Lung (tissue), 11 donors: ENCODE measurements at regions not wholly inside any gene's neighbourhood (a gene's known extent, or its start where the extent isn't known, plus 50 kb on each side); places are given as distances from the start of the nearest gene placed in this dataset.

Experiments used
- ATAC-seq: fragments of 200-7000 bp; cut with Tn5 transposase; one replicate; pipeline ENCODE4 v1.9.1; 2020; ENCODE audit warnings: moderate number of reproducible peaks; ENCODE audit not compliant: insufficient read depth, low FRiP score
- DNase-seq, 3 donors: peaks; one replicate each; pipeline ENCODE4 v3.0.0-alpha.2; 2013 to 2017
- H3K27ac ChIP-seq, 2 donors: one replicate each; pipeline ENCODE4 v1.5.1; 2013; ENCODE audit warnings: mild to moderate bottlenecking in 2 of 2, moderate library complexity in 2 of 2, control low read depth in 1 of 2, inconsistent platforms in 1 of 2, low read depth in 1 of 2, low read length in 1 of 2
- H3K27me3 ChIP-seq, 3 donors: one replicate each; pipeline ENCODE4 v1.5.1; 2013; ENCODE audit warnings: low read length in 2 of 3; ENCODE audit not compliant: control insufficient read depth in 3 of 3, insufficient read depth in 3 of 3
- H3K36me3 ChIP-seq, 4 donors: one replicate each; pipeline ENCODE4 v1.5.1; 2013; ENCODE audit warnings: low read length in 4 of 4, mild to moderate bottlenecking in 1 of 4, moderate library complexity in 1 of 4; ENCODE audit not compliant: control insufficient read depth in 4 of 4, insufficient read depth in 4 of 4
- H3K4me1 ChIP-seq, 5 donors: one replicate each; pipeline ENCODE4 v1.5.1; 2013; ENCODE audit warnings: low read length in 5 of 5, mild to moderate bottlenecking in 2 of 5, moderate library complexity in 1 of 5; ENCODE audit not compliant: control insufficient read depth in 5 of 5, insufficient read depth in 5 of 5
- H3K4me3 ChIP-seq: one replicate; pipeline ENCODE4 v1.5.1; 2013; ENCODE audit warnings: mild to moderate bottlenecking, control low read depth, moderate library complexity
- H3K9ac ChIP-seq, 2 donors: one replicate each; pipeline ENCODE4 v1.5.1; 2013; ENCODE audit warnings: low read length in 2 of 2, control low read depth in 1 of 2; ENCODE audit not compliant: insufficient read depth in 1 of 2
- H3K9me3 ChIP-seq, 4 donors: one replicate each; pipeline ENCODE4 v1.5.1; 2013; ENCODE audit warnings: low read length in 3 of 4, mild to moderate bottlenecking in 1 of 4, moderate library complexity in 1 of 4; ENCODE audit not compliant: control insufficient read depth in 4 of 4, insufficient read depth in 3 of 4
- WGBS, 2 donors: extraction: QIAGEN DNeasy Blood & Tissue Kit; methylation state at CpG; one replicate each; pipeline ENCODE4 v1.1.7; 2013; 5-methylcytosine and 5-hydroxymethylcytosine counted together
- TF ChIP-seq, protein P1 (sequence below): IDR thresholded peaks from 2 replicates; pipeline ENCODE4 v1.5.1; 2012; ENCODE audit warnings: mild to moderate bottlenecking; ENCODE audit errors: control extremely low read depth, extremely low read depth
- donor health status: control.
- donor health status: control.
- donor health status: Bipolar disorder and iron deficiency.
- donor health status: healthy.
- donor health status: DM: yes; HTN: yes; CAD: no.

DNA sequence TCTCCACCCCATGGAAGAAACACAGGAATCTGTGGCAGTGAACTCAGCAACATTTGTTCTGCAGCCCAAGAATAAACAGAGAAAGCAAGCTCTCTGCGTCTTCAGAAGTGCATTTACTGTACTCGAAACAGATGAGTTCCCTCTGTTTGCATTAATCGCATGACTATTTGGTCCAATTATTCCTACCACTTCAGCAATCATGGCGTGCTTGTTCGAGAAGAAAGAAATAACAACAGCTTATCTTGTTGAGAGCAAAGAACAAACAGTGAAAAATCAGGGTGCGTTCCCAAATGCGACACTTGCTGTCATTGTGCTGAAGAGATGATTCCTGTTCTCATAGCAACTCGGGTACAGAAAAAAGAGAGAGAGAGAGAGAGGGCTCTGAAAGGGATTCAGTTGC lies 445.3 kb upstream of the MAF start:
- no peak for ATAC-seq

DNA sequence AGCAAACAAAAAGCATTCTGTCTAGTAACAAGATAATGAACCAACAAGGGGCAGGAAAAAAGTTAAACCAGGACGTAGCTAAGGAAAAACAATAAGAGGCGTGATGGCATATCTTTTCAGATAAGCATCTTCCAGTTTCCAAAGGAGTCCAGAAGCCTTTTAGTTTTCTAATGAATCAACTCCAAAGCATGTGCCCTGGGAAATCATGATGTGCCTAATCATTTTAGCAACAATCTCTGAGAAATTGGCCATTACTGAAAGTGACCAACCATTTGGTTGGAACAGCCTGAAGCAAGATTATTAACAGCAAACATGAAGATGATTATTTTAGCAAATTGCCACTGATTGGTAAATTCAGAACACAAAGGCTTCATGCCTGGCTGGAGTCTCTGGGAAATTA lies 440.9 kb upstream of the MAF start:
- H3K9me3 ChIP-seq: peaks cover 0 to 6% (median 1%) of the 10 kb centered on the region in 4 donors

More for the DNA sequence above, 445.3 kb upstream of the MAF start:
- DNase-seq: peak; percentile 51 to 81 (median 77)
- WGBS, 2 donors: 52 to 61% methylated on average over 8 of the region's 8 CpGs
- Histone ChIP-seq H3K9me3 (peaks cover 0 to 3% (median 0%) of the 10 kb centered on the region in 4 donors), H3K4me3 (no peak overlapping the region), H3K27me3 (no peaks in the 10 kb centered on the region), H3K36me3 (no peaks in the 10 kb centered on the region), H3K9ac (peak overlapping the region in 1 of 2 donors; percentile 20), H3K27ac (no peak overlapping the region), H3K4me1 (peaks cover 0 to 21% (median 1%) of the 10 kb centered on the region in 5 donors)
- TF ChIP-seq, protein P1, sequence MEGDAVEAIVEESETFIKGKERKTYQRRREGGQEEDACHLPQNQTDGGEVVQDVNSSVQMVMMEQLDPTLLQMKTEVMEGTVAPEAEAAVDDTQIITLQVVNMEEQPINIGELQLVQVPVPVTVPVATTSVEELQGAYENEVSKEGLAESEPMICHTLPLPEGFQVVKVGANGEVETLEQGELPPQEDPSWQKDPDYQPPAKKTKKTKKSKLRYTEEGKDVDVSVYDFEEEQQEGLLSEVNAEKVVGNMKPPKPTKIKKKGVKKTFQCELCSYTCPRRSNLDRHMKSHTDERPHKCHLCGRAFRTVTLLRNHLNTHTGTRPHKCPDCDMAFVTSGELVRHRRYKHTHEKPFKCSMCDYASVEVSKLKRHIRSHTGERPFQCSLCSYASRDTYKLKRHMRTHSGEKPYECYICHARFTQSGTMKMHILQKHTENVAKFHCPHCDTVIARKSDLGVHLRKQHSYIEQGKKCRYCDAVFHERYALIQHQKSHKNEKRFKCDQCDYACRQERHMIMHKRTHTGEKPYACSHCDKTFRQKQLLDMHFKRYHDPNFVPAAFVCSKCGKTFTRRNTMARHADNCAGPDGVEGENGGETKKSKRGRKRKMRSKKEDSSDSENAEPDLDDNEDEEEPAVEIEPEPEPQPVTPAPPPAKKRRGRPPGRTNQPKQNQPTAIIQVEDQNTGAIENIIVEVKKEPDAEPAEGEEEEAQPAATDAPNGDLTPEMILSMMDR: no peak

DNA sequence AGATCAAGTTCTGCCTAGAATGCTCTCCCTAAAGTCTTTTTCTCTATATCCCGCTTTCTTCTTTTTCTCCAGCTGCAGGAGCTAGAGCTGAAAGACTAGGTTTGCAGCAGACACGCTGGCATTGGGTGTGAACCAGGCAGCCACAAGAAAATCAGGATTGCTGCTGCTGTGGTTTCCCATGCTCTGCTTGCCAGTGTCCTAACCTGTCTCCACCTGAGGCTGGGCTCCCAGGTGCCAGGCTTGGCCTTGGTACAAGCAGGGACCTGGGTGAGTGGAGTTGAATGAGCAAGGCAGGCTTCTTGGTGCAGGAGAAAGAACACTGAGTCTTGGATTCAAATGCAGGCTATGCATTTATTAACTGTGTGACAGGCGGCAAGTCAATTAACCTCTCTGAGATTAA lies 440.3 kb upstream of the MAF start:
- WGBS, 2 donors: 91 to 92% methylated on average over 3 of the region's 3 CpGs
- no peaks in the 10 kb centered on the region for H3K27me3 ChIP-seq
- H3K9ac ChIP-seq: no peak overlapping the region
- no peaks in the 10 kb centered on the region for H3K36me3 ChIP-seq
- TF ChIP-seq, protein P1: no peak
- DNase-seq (no peak), ATAC-seq (no peak)
- no peak overlapping the region for H3K4me3 ChIP-seq
- H3K9me3 ChIP-seq: peaks cover 0 to 6% (median 1%) of the 10 kb centered on the region in 4 donors
- no peak overlapping the region for H3K27ac ChIP-seq
- peaks cover 0 to 11% (median 1%) of the 10 kb centered on the region in 5 donors for H3K4me1 ChIP-seq

More for the DNA sequence above, 440.9 kb upstream of the MAF start:
- TF ChIP-seq, protein P1: no peak
- no peak for DNase-seq
- ATAC-seq: no peak
- WGBS, 2 donors: 72 to 88% methylated on average over 2 of the region's 2 CpGs
- Histone ChIP-seq H3K4me1 (peaks cover 0 to 17% (median 1%) of the 10 kb centered on the region in 5 donors), H3K9ac (no peak overlapping the region), H3K27me3 (no peaks in the 10 kb centered on the region), H3K36me3 (no peaks in the 10 kb centered on the region), H3K4me3 (no peak overlapping the region), H3K27ac (no peak overlapping the region)

DNA sequence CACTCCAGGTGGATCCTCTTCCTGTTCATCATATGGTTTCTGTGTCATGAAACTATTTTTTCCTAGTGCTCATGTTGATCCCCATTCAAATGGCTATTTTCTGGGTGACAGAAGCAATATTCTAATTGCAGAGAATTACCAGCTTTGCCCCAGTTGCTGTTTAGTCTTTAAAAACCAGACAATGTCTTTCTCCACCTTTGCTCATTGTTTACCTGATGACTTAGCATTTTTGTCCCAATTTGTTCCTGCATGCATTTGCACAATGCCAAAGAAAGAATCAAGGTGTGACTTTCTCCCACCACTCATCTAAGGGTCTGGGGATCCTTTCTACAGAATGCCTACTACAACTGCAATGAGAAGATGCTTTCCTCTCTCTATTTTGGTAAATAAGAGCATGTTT lies 439.9 kb upstream of the MAF start:
- Histone ChIP-seq H3K4me3 (no peak overlapping the region), H3K27me3 (no peaks in the 10 kb centered on the region), H3K9me3 (peaks cover 0 to 6% (median 1%) of the 10 kb centered on the region in 4 donors), H3K27ac (no peak overlapping the region), H3K9ac (no peak overlapping the region), H3K36me3 (no peaks in the 10 kb centered on the region), H3K4me1 (peaks cover 0 to 8% (median 1%) of the 10 kb centered on the region in 5 donors)
- TF ChIP-seq, protein P1: no peak
- no peak for DNase-seq
- no peak for ATAC-seq
